ENCODE measurements at regions not wholly inside any gene's neighbourhood (a gene's known extent, or its start where the extent isn't known, plus 50 kb on each side); places are given as distances from the start of the nearest gene placed in this dataset.

- TF ChIP-seq POLR2A (IDR thresholded peaks at IDR 0.05), result no peak
- no peak for TF ChIP-seq CTCF (IDR thresholded peaks at IDR 0.05)
Observed at GRCh38 chr3:73733746-73734145, 109.0 kb upstream of the PDZRN3 start.

All from Peyer's patch (tissue), 4 donors.